Spleen (tissue), 11 donors: ENCODE measurements at regions not wholly inside any gene's neighbourhood (a gene's known extent, or its start where the extent isn't known, plus 50 kb on each side); places are given as distances from the start of the nearest gene placed in this dataset.

Experiments
- DNase-seq: peaks from one replicate; pipeline ENCODE4 v3.0.0-alpha.2; 2020
- H3K27ac ChIP-seq, 8 donors: fragments of 200-600 bp; sonication (generic) in 7 of 8; 1 replicate in 4 of 8; 2 replicates in 4 of 8; pipeline versions ENCODE4 v1.5.0 to v1.8.0; 2016 to 2021; ENCODE audit warnings: inconsistent platforms in 4 of 8, mild to moderate bottlenecking in 4 of 8, moderate library complexity in 1 of 8
- H3K27me3 ChIP-seq, 7 donors: fragments of 200-600 bp; sonication (generic) in 6 of 7; replicated peaks in 1 of 7; 1 replicate in 4 of 7; 2 replicates in 3 of 7; pipeline versions ENCODE4 v1.5.0 to v1.8.0; 2016 to 2021; ENCODE audit warnings: inconsistent platforms in 3 of 7, mild to moderate bottlenecking in 1 of 7
- H3K36me3 ChIP-seq, 6 donors: fragments of 200-600 bp; sonication (generic) in 5 of 6; 1 replicate in 4 of 6; 2 replicates in 2 of 6; pipeline versions ENCODE4 v1.5.0 to v1.8.0; 2016 to 2021; ENCODE audit warnings: inconsistent platforms in 2 of 6
- H3K4me1 ChIP-seq, 6 donors: fragments of 200-600 bp; sonication (generic) in 5 of 6; 1 replicate in 3 of 6; 2 replicates in 3 of 6; pipeline versions ENCODE4 v1.5.0 to v1.8.0; 2016 to 2021; ENCODE audit warnings: inconsistent platforms in 3 of 6
- H3K4me3 ChIP-seq, 8 donors: fragments of 200-600 bp; sonication (generic) in 7 of 8; 1 replicate in 4 of 8; 2 replicates in 4 of 8; pipeline versions ENCODE4 v1.5.0 to v1.8.0; 2016 to 2021; ENCODE audit warnings: inconsistent platforms in 4 of 8, mild to moderate bottlenecking in 4 of 8, moderate library complexity in 2 of 8
- H3K9me3 ChIP-seq, 8 donors: fragments of 200-600 bp; sonication (generic) in 7 of 8; 1 replicate in 4 of 8; 2 replicates in 4 of 8; pipeline versions ENCODE4 v1.5.0 to v1.8.0; 2016 to 2021; ENCODE audit warnings: inconsistent platforms in 4 of 8
- POLR2A ChIP-seq, 3 donors: fragments of 450-650 bp; IDR thresholded peaks; one replicate each; pipeline ENCODE4 v1.5.1; 2017; ENCODE audit warnings: antibody characterized with exemption in 3 of 3, mild to moderate bottlenecking in 1 of 3
- POLR2AphosphoS5 ChIP-seq, 3 donors: sonication (generic); formaldehyde crosslinking; IDR thresholded peaks; one replicate each; pipeline ENCODE4 v1.5.1; 2017; ENCODE audit warnings: antibody characterized with exemption in 3 of 3
- WGBS, 5 donors: extraction: QIAGEN DNeasy Blood & Tissue Kit in 3 of 5; methylation state at CpG; one replicate each; pipeline versions ENCODE4 v1.1.5 to v1.1.7; 2013 to 2018; 5-methylcytosine and 5-hydroxymethylcytosine counted together
- intact Hi-C: fragments of 100-400 bp; cut with DNase I; formaldehyde crosslinking; loops from one replicate; pipeline ENCODE4 v1.15.0; 2023; ENCODE audit warnings: low total_unique reads
- TF ChIP-seq, protein P1 (sequence below), 11 experiments: fragments of 200-600 bp in 7 of 11; fragments of 450-650 bp in 4 of 11; sonication (generic) in 4 of 11; IDR thresholded peaks in 8 of 11; conservative IDR thresholded peaks in 3 of 11; 1 replicate in 7 of 11; 2 replicates in 4 of 11; pipeline versions ENCODE4 v1.4.0 to v1.8.0; 2016 to 2021; ENCODE audit warnings: antibody characterized with exemption in 11 of 11, inconsistent platforms in 4 of 11, mild to moderate bottlenecking in 1 of 11
- donor health status: healthy with polysubstance abuse.
- donor health status: DM: no; HTN: no; CAD: no; lungs with moderate emphysema.
- donor health status: DM: no; HTN: no; CAD: no.
- donor health status: Bipolar disorder and iron deficiency.
- donor health status: healthy.
- donor health status: DM: no; HTN: no; CAD: no.
- donor health status: DM: yes; HTN: yes; CAD: no.

DNA sequence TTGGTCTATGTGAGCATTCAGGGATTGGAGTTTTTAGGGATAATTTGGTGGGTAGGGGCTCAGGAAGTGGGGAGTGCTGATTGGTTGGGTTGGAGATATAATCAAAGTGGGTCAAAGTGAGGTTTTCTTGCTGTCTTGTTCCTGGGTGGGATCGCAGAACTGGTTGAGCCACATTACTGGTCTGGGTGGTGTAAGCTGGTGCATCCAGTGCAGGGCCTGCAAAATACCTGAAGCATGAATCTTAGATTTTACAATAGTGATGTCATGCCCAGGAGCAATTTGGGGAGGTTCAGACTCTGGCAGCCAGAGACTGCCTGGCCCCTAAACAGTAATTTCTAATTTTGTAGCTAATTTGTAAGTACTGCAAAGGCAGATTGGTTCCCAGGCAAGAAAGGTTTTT, 665.6 kb upstream of the PRKX start:
- WGBS, 5 donors, result 91 to 100% (median 96%) methylated on average over 1 of the region's 1 CpG
- no peaks in the 10 kb centered on the region for H3K36me3 ChIP-seq
- DNase-seq, result no peak
- no peaks in the 10 kb centered on the region for H3K4me1 ChIP-seq
- H3K9me3 ChIP-seq, result peaks cover 0 to 13% (median 2%) of the 10 kb centered on the region in 8 donors
- H3K27me3 ChIP-seq, result no peaks in the 10 kb centered on the region
- H3K4me3 ChIP-seq, result no peak overlapping the region
- H3K27ac ChIP-seq, result no peak overlapping the region
- intact Hi-C loops, result no loop called here
- TF ChIP-seq POLR2A (IDR thresholded peaks at IDR 0.05) (no peak), POLR2AphosphoS5 (IDR thresholded peaks at IDR 0.05) (no peak)
- TF ChIP-seq, protein P1, sequence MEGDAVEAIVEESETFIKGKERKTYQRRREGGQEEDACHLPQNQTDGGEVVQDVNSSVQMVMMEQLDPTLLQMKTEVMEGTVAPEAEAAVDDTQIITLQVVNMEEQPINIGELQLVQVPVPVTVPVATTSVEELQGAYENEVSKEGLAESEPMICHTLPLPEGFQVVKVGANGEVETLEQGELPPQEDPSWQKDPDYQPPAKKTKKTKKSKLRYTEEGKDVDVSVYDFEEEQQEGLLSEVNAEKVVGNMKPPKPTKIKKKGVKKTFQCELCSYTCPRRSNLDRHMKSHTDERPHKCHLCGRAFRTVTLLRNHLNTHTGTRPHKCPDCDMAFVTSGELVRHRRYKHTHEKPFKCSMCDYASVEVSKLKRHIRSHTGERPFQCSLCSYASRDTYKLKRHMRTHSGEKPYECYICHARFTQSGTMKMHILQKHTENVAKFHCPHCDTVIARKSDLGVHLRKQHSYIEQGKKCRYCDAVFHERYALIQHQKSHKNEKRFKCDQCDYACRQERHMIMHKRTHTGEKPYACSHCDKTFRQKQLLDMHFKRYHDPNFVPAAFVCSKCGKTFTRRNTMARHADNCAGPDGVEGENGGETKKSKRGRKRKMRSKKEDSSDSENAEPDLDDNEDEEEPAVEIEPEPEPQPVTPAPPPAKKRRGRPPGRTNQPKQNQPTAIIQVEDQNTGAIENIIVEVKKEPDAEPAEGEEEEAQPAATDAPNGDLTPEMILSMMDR (IDR thresholded peaks at IDR 0.05 in 8 of 11, conservative IDR thresholded peaks at IDR 0.05 in 3 of 11), result no peak

GRCh38 chrX:4373791-4374190, 660.3 kb upstream of the PRKX start:
- intact Hi-C loops, result no loop called here
- TF ChIP-seq POLR2A (IDR thresholded peaks at IDR 0.05) (no peak), POLR2AphosphoS5 (IDR thresholded peaks at IDR 0.05) (no peak)
- TF ChIP-seq, protein P1 (IDR thresholded peaks at IDR 0.05 in 8 of 11, conservative IDR thresholded peaks at IDR 0.05 in 3 of 11), result no peak
- Histone ChIP-seq H3K27me3 (no peaks in the 10 kb centered on the region), H3K4me3 (no peak overlapping the region), H3K9me3 (peaks cover 0 to 11% (median 2%) of the 10 kb centered on the region in 8 donors), H3K27ac (no peak overlapping the region), H3K4me1 (no peaks in the 10 kb centered on the region), H3K36me3 (no peaks in the 10 kb centered on the region)
- no peak for DNase-seq
- WGBS, 5 donors, result 77 to 87% (median 83%) methylated on average over 8 of the region's 8 CpGs

DNA sequence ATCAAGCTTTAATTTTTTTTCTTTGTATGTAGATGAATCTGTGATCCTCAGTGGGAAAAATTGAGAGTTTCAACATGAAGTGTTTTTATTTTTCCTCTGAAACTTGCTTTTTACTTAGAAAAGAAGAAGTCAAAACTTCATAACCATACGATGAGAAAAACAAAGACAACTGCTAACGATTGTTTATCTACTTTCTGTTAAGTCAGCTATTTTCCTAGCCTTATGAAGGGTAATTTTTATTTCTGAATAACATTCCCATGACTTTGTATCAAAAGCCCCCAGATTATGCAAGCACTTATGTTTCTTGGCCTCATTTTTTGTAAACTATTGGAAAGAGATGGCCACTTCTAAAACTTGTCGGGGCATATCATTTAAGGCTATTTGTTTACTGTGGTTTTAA, 645.1 kb upstream of the PRKX start:
- WGBS, 5 donors, result 83 to 90% (median 87%) methylated on average over 3 of the region's 3 CpGs
- H3K36me3 ChIP-seq, result no peaks in the 10 kb centered on the region
- no peak for DNase-seq
- no peak for TF ChIP-seq POLR2AphosphoS5 (IDR thresholded peaks at IDR 0.05)
- TF ChIP-seq POLR2A (IDR thresholded peaks at IDR 0.05), result no peak
- TF ChIP-seq, protein P1 (IDR thresholded peaks at IDR 0.05 in 8 of 11, conservative IDR thresholded peaks at IDR 0.05 in 3 of 11), result no peak
- H3K27me3 ChIP-seq, result no peaks in the 10 kb centered on the region
- intact Hi-C loops, result no loop called here
- no peak overlapping the region for H3K4me3 ChIP-seq
- H3K4me1 ChIP-seq, result no peaks in the 10 kb centered on the region
- no peaks in the 10 kb centered on the region for H3K9me3 ChIP-seq
- H3K27ac ChIP-seq, result no peak overlapping the region

GRCh38 chrX:4322916-4323315, 609.5 kb upstream of the PRKX start:
- Histone ChIP-seq H3K36me3 (no peaks in the 10 kb centered on the region), H3K4me1 (no peaks in the 10 kb centered on the region), H3K27me3 (no peaks in the 10 kb centered on the region), H3K4me3 (no peak overlapping the region), H3K9me3 (no peaks in the 10 kb centered on the region), H3K27ac (no peak overlapping the region)
- intact Hi-C loops, result no loop called here
- no peak for DNase-seq
- WGBS, 5 donors, result 79 to 90% (median 82%) methylated on average over 5 of the region's 5 CpGs
- TF ChIP-seq POLR2A (IDR thresholded peaks at IDR 0.05), result no peak
- TF ChIP-seq, protein P1 (IDR thresholded peaks at IDR 0.05 in 8 of 11, conservative IDR thresholded peaks at IDR 0.05 in 3 of 11), result no peak
- TF ChIP-seq POLR2AphosphoS5 (IDR thresholded peaks at IDR 0.05), result no peak
